ENCODE measurements at regions not wholly inside any gene's neighbourhood (a gene's known extent, or its start where the extent isn't known, plus 50 kb on each side); places are given as distances from the start of the nearest gene placed in this dataset.
"Not testable (repeated sequence)": the region's sequence is repeated elsewhere in the genome, so short reads cannot be mapped to it uniquely, and the experiment has no call there.

- DNase-seq (no peak), ATAC-seq (no peak)
- intact Hi-C loops (cut with DNase I, micrococcal nuclease): no loop called here
Measured at GRCh38 chr3:19825193-19825592, 108.8 kb downstream of the EFHB start.

- no peak for ATAC-seq
- intact Hi-C loops (cut with DNase I, micrococcal nuclease): no loop called here
Measured at GRCh38 chr3:19822805-19823204, 111.2 kb downstream of the EFHB start.

GRCh38 chr3:19816631-19817030 lies 117.4 kb downstream of the EFHB start:
- DNase-seq: no peak
- no peak for ATAC-seq
- intact Hi-C loops (cut with DNase I, micrococcal nuclease): no loop called here

More at GRCh38 chr3:19822805-19823204, 111.2 kb downstream of the EFHB start:
- no peak for DNase-seq

- intact Hi-C loops (cut with DNase I, micrococcal nuclease): no loop called here
- ATAC-seq: no peak
- no peak for DNase-seq
Measured at GRCh38 chr3:19815805-19816204, 118.2 kb downstream of the EFHB start.

- DNase-seq; intact Hi-C loops (cut with DNase I, micrococcal nuclease); ATAC-seq: not testable (repeated sequence)
Measured at GRCh38 chr3:19813743-19814142, 120.3 kb downstream of the EFHB start.

GRCh38 chr3:19811689-19812088 lies 122.3 kb downstream of the EFHB start:
- DNase-seq (no peak), ATAC-seq (no peak)
- intact Hi-C loops (cut with DNase I, micrococcal nuclease): no loop called here

- DNase-seq (no peak), ATAC-seq (no peak)
- intact Hi-C loops (cut with DNase I, micrococcal nuclease): no loop called here
Measured at GRCh38 chr3:19808834-19809233, 125.2 kb downstream of the EFHB start.

- ATAC-seq (no peak), DNase-seq (no peak)
- intact Hi-C loops (cut with DNase I, micrococcal nuclease): no loop called here
Measured at GRCh38 chr3:19799887-19800286, 134.1 kb downstream of the EFHB start.

- intact Hi-C loops (cut with DNase I, micrococcal nuclease): no loop called here
- no peak for ATAC-seq
Measured at GRCh38 chr3:19799115-19799514, 134.9 kb downstream of the EFHB start.

GRCh38 chr3:19798324-19798723 lies 135.7 kb downstream of the EFHB start:
- ATAC-seq (no peak), DNase-seq (no peak)
- intact Hi-C loops (cut with DNase I, micrococcal nuclease): no loop called here

More at GRCh38 chr3:19799115-19799514, 134.9 kb downstream of the EFHB start:
- DNase-seq: no peak

GRCh38 chr3:19792388-19792787 lies 141.6 kb downstream of the EFHB start:
- ATAC-seq: no peak
- intact Hi-C loops (cut with DNase I, micrococcal nuclease): no loop called here
- DNase-seq: no peak

- ATAC-seq: peak; percentile 100
- intact Hi-C loops (cut with DNase I, micrococcal nuclease): no loop called here
- DNase-seq: no peak
Measured at GRCh38 chr3:19775765-19776164, 158.3 kb downstream of the EFHB start.

- DNase-seq (no peak), ATAC-seq (no peak)
- intact Hi-C loops (cut with DNase I, micrococcal nuclease): no loop called here
Measured at GRCh38 chr3:19769694-19770093, 164.3 kb downstream of the EFHB start.

- ATAC-seq (no peak), DNase-seq (no peak)
- intact Hi-C loops (cut with DNase I, micrococcal nuclease): no loop called here
Measured at GRCh38 chr3:19765954-19766353, 168.1 kb downstream of the EFHB start.

GRCh38 chr3:19757773-19758172 lies 176.2 kb downstream of the EFHB start:
- DNase-seq (no peak), ATAC-seq (no peak)
- intact Hi-C loops (cut with DNase I, micrococcal nuclease): no loop called here

GRCh38 chr3:19749448-19750017 lies 184.5 kb downstream of the EFHB start:
- no peak for ATAC-seq
- no peak for DNase-seq
- intact Hi-C loops (cut with DNase I, micrococcal nuclease): no loop called here

- ATAC-seq (no peak), DNase-seq (no peak)
- intact Hi-C loops (cut with DNase I, micrococcal nuclease): no loop called here
Measured at GRCh38 chr3:19748782-19749447, 185.1 kb downstream of the EFHB start.

- intact Hi-C loops (cut with DNase I, micrococcal nuclease): no loop called here
Measured at GRCh38 chr3:19744047-19744446, 190.0 kb downstream of the EFHB start.

GRCh38 chr3:19742935-19743334 lies 191.1 kb downstream of the EFHB start:
- DNase-seq (no peak), ATAC-seq (no peak)
- intact Hi-C loops (cut with DNase I, micrococcal nuclease): no loop called here

More at GRCh38 chr3:19744047-19744446, 190.0 kb downstream of the EFHB start:
- no peak for ATAC-seq
- DNase-seq: no peak

GRCh38 chr3:19739504-19739903 lies 194.5 kb downstream of the EFHB start:
- intact Hi-C loops (cut with DNase I, micrococcal nuclease): no loop called here
- no peak for ATAC-seq
- no peak for DNase-seq

GRCh38 chr3:19738846-19739245 lies 195.2 kb downstream of the EFHB start:
- no peak for ATAC-seq
- intact Hi-C loops (cut with DNase I, micrococcal nuclease): no loop called here
- no peak for DNase-seq
